ENCODE measurements at regions not wholly inside any gene's neighbourhood (a gene's known extent, or its start where the extent isn't known, plus 50 kb on each side); places are given as distances from the start of the nearest gene placed in this dataset.

DNA sequence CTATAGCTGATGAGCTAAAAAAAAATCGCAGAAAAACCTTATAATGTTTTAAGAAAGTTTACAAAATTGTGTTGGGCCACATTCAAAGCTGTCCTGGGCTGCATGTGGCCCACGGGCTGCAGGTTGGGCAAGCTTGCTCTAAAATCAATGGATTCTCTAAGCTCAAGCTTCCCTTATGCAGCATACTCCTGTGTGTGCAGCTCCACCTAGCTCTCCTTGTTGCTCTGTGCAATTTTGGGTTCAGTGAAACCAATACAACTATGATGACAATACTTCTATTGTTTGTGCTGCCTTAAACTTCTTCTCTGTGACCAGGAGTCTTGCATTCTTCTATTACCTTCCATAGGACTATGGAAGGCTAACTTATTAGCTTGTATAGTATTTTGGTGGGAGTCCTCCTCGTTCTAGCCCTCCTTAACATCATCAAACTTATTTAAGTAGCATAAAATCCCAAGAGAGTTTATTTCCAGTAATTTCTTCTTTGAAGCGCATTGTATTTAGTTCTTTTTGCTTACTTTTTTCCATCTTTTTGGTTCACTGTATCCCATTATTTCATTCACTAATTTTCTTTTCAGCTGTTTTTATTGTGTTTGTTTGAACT lies 170.9 kb upstream of the SMIM30 start:
- no peaks in the 10 kb centered on the region for H3K4me1 Mint-ChIP-seq (ENCODE audit: low read depth, unreplicated experiment)
- no peaks in the 10 kb centered on the region for H3K36me3 Mint-ChIP-seq (ENCODE audit: insufficient read depth, unreplicated experiment)
- CTCF ChIA-PET, result interaction anchor here (0.6 to 1.4 kb wide), 6 partner anchors 23 to 274 kb away, joined by 3 to 26 read pairs (median 4); partner anchors contain the start of gene GPR85
- intact Hi-C loops (cut with micrococcal nuclease; ENCODE audit: unreplicated experiment), result loop anchor here (1.0 to 10.0 kb wide), 3 partner anchors 130 to 274 kb away; no protein-coding TSS in a partner anchor
- peak; percentile 31 for DNase-seq
- TF ChIP-seq, protein P1, sequence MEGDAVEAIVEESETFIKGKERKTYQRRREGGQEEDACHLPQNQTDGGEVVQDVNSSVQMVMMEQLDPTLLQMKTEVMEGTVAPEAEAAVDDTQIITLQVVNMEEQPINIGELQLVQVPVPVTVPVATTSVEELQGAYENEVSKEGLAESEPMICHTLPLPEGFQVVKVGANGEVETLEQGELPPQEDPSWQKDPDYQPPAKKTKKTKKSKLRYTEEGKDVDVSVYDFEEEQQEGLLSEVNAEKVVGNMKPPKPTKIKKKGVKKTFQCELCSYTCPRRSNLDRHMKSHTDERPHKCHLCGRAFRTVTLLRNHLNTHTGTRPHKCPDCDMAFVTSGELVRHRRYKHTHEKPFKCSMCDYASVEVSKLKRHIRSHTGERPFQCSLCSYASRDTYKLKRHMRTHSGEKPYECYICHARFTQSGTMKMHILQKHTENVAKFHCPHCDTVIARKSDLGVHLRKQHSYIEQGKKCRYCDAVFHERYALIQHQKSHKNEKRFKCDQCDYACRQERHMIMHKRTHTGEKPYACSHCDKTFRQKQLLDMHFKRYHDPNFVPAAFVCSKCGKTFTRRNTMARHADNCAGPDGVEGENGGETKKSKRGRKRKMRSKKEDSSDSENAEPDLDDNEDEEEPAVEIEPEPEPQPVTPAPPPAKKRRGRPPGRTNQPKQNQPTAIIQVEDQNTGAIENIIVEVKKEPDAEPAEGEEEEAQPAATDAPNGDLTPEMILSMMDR (IDR thresholded peaks at IDR 0.05; ENCODE audit: unreplicated experiment), result no peak
- BruUV-seq (replicated peaks), result no TSS peak
- H3K27ac Mint-ChIP-seq (ENCODE audit: unreplicated experiment), result no peak overlapping the region
- H3K4me3 Mint-ChIP-seq (ENCODE audit: low read depth, unreplicated experiment), result no peak overlapping the region
- no peaks in the 10 kb centered on the region for H3K27me3 Mint-ChIP-seq (ENCODE audit: unreplicated experiment)
- no peaks in the 10 kb centered on the region for H3K9me3 Mint-ChIP-seq (ENCODE audit: low read depth, unreplicated experiment)

DNA sequence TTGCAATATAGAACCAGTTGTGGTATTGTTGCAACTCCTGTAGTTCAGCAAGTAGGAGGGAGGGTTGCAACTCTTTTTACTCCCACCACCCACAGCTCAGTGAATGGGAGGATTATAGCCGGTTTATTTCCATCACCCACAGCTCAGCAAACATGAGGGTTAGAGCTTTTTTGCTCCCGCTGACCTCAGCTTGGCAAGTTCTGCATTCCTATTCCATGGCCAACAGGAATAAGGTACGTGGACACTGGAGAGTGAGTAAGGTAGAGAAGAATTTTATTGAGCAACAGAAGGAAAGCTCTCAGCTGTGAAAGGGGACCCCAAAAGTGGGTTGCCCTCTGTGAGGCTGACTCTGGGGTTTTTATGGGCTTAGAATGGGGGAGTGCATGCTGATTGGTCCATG lies 167.1 kb upstream of the SMIM30 start:
- H3K4me1 Mint-ChIP-seq (ENCODE audit: low read depth, unreplicated experiment), result no peaks in the 10 kb centered on the region
- TF ChIP-seq, protein P1 (IDR thresholded peaks at IDR 0.05; ENCODE audit: unreplicated experiment), result no peak
- H3K27ac Mint-ChIP-seq (ENCODE audit: unreplicated experiment), result no peak overlapping the region
- no peak overlapping the region for H3K4me3 Mint-ChIP-seq (ENCODE audit: low read depth, unreplicated experiment)
- H3K36me3 Mint-ChIP-seq (ENCODE audit: insufficient read depth, unreplicated experiment), result no peaks in the 10 kb centered on the region
- BruUV-seq (replicated peaks), result no TSS peak
- CTCF ChIA-PET, result no interaction called here
- intact Hi-C loops (cut with micrococcal nuclease; ENCODE audit: unreplicated experiment), result loop anchor here (10.0 kb wide), 1 partner anchor 139 kb away; no protein-coding TSS in a partner anchor
- peaks cover 5% of the 10 kb centered on the region for H3K9me3 Mint-ChIP-seq (ENCODE audit: low read depth, unreplicated experiment)
- H3K27me3 Mint-ChIP-seq (ENCODE audit: unreplicated experiment), result no peaks in the 10 kb centered on the region
- no peak for DNase-seq

DNA sequence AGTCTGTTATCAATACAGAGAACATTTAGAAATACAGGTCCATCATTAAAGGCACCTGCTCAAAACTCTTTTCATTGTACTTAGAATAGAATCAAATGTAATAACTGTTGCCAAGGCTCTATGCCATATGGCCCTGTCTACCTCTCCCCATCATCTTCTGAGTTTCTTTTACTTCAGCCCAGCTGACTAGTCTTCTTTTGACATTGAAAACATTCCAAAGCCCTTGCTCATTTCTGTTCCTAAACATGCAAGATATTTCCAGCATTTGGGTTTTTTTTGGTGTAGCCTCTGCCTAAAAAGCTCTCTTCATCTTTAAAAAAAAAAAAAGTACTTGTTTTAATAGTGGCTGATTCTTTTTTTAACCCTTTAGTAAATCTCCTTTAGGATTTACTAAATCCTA lies 165.5 kb upstream of the SMIM30 start:
- H3K27me3 Mint-ChIP-seq (ENCODE audit: unreplicated experiment), result no peaks in the 10 kb centered on the region
- no TSS peak for BruUV-seq (replicated peaks)
- intact Hi-C loops (cut with micrococcal nuclease; ENCODE audit: unreplicated experiment), result loop anchor here (10.0 kb wide), 1 partner anchor 141 kb away; no protein-coding TSS in a partner anchor
- H3K36me3 Mint-ChIP-seq (ENCODE audit: insufficient read depth, unreplicated experiment), result no peaks in the 10 kb centered on the region
- no peak for DNase-seq
- no peak overlapping the region for H3K27ac Mint-ChIP-seq (ENCODE audit: unreplicated experiment)
- H3K4me1 Mint-ChIP-seq (ENCODE audit: low read depth, unreplicated experiment), result no peaks in the 10 kb centered on the region
- CTCF ChIA-PET, result no interaction called here
- H3K9me3 Mint-ChIP-seq (ENCODE audit: low read depth, unreplicated experiment), result peaks cover 5% of the 10 kb centered on the region
- H3K4me3 Mint-ChIP-seq (ENCODE audit: low read depth, unreplicated experiment), result no peak overlapping the region
- TF ChIP-seq, protein P1 (IDR thresholded peaks at IDR 0.05; ENCODE audit: unreplicated experiment), result no peak

DNA sequence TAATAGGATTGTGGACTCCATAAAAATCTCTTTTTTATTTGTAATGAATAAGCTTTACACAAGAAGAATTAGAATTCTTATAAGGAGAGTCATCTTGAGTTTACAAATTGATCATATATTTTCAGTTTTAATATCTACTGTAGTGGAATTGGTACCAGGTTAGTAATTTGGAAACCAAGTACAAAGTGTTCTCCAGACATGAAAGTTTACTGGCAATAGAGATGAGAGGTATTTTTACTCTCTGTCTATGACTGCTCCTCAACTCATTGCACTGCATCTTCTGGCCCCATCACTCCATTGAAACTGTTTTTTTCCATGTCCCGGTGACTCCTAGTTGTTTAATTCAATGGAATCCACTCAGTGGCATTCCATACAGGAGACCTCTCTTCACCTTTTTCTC lies 164.5 kb upstream of the SMIM30 start:
- no peaks in the 10 kb centered on the region for H3K36me3 Mint-ChIP-seq (ENCODE audit: insufficient read depth, unreplicated experiment)
- no peak overlapping the region for H3K27ac Mint-ChIP-seq (ENCODE audit: unreplicated experiment)
- no peak for DNase-seq
- intact Hi-C loops (cut with micrococcal nuclease; ENCODE audit: unreplicated experiment), result loop anchor here (10.0 kb wide), 1 partner anchor 142 kb away; no protein-coding TSS in a partner anchor
- H3K9me3 Mint-ChIP-seq (ENCODE audit: low read depth, unreplicated experiment), result peaks cover 5% of the 10 kb centered on the region
- no TSS peak for BruUV-seq (replicated peaks)
- no peak overlapping the region for H3K4me3 Mint-ChIP-seq (ENCODE audit: low read depth, unreplicated experiment)
- no peaks in the 10 kb centered on the region for H3K4me1 Mint-ChIP-seq (ENCODE audit: low read depth, unreplicated experiment)
- TF ChIP-seq, protein P1 (IDR thresholded peaks at IDR 0.05; ENCODE audit: unreplicated experiment), result no peak
- no peaks in the 10 kb centered on the region for H3K27me3 Mint-ChIP-seq (ENCODE audit: unreplicated experiment)
- CTCF ChIA-PET, result no interaction called here

Data from Calu3 (cell line).